Nucleus accumbens (tissue), 56 donors: ENCODE measurements at regions not wholly inside any gene's neighbourhood (a gene's known extent, or its start where the extent isn't known, plus 50 kb on each side); places are given as distances from the start of the nearest gene placed in this dataset.

ENCODE experiments used
- DNase-seq, 56 donors: peaks; one replicate each; lab custom pipeline; 2025; lab: John Stamatoyannopoulos, UW

DNA sequence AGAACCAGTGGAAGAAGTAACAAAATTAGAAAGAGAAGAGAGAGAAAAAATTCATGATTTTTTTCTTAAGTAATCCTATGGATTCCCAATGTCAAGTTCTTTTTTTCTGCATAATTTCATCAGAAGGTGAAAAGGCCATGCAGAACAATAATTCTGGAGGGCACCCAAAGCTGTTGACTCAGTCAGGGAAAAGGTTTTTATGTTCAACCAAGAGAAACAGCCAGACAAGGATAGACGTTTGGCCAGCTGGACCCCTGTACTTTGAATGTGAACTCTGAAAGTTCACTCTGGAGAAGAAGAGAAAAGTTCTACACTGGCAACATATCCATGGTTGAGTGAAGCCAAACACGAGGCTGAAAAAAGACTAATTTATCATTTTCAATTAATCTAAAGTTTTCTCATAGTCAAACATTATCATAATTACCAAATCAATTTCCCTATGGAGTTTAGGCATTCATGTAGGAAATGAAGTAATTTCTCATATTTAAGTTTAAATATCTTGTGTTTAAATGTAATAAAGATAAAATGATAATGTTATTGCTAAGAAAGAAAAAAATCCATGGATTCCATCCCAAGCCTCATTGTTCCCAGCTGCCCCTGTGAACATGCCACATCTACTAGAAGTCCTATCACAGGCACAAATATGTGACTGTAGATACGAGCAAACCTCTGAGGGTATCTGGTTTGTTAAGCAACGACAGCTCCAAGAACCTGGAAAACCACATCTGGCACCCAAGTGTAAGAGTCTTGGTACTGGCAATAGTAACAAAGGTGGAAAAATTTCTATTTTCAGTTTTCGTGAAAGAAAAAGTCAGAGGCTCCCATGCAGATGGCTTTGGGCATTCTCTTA, 742.7 kb upstream of the ACVR2A start:
- no peak for DNase-seq

DNA sequence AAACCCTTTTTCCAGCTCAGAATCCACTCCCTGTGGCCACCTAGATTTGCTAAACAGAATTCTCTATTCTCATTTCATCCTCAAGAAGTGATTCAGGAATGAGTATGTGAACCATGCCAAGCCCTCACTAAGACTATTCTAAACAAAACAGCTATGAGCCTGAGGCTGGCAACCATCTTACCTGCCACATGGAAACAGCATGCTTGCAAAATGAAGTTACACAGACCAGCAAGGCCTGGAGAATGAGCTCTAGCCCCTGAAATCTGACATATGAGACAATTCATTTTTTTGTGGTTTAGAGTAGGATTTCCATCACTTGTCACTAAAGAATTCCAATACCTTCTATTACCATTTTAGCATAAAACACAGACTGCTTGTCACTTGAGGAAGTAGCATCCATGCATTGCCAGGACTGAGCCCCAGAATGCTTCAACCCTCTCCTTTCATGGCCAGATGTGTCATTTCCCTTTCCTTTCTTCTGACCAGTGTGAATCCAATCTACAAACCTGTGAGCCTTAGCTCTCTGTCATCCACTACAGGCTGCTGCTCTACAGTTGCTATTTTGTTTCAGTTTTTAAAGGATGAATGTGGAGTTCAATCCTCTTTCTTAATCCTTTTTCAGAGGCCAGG, 744.3 kb upstream of the ACVR2A start:
- no peak for DNase-seq

- DNase-seq, result no peak
Observed at GRCh38 chr2:147099845-147100244, 745.0 kb upstream of the ACVR2A start.

DNA sequence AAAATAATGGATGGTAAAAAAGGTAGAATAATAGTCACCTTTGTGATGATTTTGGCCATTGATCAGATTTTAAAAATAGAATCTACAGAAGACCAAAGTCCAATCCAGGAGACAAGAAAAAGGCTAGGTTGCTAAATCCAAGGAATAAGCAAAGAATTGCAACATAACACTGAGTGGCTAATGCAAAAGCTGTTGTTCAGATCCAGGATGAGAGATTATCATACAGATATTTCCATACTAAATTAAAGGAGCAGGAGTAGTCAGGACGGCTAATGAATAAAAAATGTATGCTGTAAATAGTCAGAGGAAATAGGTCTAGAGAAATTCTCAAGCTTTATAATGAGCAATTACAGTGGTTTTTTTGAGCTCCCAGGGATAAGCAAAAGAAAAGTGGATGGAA, 745.9 kb upstream of the ACVR2A start:
- DNase-seq, result no peak

GRCh38 chr2:147097747-147098146, 747.1 kb upstream of the ACVR2A start:
- DNase-seq, result no peak

DNA sequence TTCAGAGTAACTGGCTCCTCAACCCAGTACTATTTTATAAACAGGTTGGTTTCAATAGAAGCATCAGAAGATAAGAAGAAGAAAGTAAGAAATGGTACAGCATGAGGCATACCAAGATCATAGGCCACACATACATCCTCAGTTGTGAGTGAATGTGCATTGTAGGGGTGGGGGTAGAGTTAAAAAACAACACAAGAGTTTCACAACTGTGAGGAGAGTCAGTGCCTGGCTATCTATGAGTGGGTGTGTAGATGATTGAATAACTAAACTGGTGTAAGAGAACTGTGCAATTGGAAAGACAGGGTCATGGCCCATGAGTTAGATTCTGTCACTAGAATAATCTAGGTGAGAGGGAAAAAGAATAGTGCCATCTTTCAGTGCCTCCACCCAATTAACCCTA, 748.2 kb upstream of the ACVR2A start:
- DNase-seq, result no peak

GRCh38 chr2:147095376-147095775, 749.5 kb upstream of the ACVR2A start:
- no peak for DNase-seq

DNA sequence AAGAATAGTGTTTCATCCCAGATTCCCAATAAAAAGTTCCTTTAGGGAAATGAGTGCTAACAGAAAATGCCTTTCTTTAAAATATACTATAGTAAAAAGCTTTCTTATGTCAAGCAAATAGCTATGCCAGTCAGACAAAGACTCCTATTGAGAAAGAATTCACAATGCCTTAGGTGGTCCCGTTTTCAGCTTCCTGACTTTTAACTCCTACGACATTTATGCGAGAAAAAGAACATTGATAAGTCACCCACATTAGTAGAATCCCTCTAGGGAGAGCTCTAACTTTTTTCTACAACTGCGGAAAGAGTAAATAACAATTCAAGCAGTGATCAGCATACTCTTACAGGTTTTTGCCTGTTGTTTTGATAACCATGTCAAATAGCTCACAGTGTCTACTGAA, 750.8 kb upstream of the ACVR2A start:
- DNase-seq, result no peak

GRCh38 chr2:147092266-147092665, 752.6 kb upstream of the ACVR2A start:
- DNase-seq, result no peak

- no peak for DNase-seq
Observed at GRCh38 chr2:147091448-147091847, 753.4 kb upstream of the ACVR2A start.

GRCh38 chr2:147088871-147089270, 756.0 kb upstream of the ACVR2A start:
- DNase-seq, result no peak

- DNase-seq, result no peak
Observed at GRCh38 chr2:147086715-147087114, 758.1 kb upstream of the ACVR2A start.

- DNase-seq, result no peak
Observed at GRCh38 chr2:147083664-147084063, 761.2 kb upstream of the ACVR2A start.

DNA sequence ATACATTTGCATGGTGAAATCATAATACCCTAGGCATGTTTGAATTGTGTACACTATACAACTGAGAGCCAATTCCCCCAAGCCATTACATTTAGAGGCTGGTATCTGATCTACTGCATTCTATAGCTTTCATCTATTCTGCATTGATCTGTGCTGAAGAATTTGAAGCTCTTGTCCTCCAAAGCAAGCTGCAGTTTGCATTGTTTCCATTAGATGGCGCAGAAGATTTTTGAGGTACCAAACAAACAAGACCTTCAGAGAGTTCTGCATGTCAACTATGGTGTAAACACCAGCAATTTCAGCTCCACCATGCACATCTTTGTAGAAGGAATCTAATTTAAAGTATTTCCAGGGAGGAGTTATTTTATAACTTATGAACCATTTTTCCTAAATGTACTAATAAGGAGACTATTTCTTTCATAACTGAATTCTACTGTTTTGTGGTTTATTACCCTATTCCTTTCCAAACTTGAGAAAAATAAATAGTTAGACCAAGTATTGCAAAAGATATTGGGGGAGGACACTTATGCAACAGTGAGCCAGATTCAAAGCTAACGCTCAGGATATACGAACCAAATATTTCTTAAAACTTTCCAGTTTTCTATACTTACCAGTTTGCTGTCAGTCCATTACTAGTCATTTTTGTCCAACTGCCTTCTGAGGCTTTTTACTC, 761.8 kb upstream of the ACVR2A start:
- peak in 42 of 56 donors; percentile 1 to 71 (median 16) for DNase-seq

DNA sequence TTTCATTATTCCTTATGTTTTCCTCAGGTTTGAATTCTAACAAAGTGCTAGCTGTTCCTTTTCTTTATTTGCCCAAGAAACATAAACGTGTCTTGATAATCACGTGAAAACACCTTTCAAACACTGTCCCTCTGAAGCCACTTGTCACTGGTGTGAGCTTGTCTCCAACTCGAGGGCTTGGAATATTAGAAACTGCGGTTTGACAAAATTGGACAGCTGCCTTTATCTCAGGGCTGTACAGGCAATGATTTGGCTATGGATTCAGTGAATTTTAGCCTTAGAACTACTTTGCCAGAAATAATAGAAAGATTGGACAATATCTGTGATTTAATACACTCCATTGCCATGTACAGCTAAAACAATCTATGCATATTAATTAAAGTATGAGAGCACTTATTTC, 763.0 kb upstream of the ACVR2A start:
- no peak for DNase-seq

- no peak for DNase-seq
Observed at GRCh38 chr2:147076634-147077033, 768.2 kb upstream of the ACVR2A start.

DNA sequence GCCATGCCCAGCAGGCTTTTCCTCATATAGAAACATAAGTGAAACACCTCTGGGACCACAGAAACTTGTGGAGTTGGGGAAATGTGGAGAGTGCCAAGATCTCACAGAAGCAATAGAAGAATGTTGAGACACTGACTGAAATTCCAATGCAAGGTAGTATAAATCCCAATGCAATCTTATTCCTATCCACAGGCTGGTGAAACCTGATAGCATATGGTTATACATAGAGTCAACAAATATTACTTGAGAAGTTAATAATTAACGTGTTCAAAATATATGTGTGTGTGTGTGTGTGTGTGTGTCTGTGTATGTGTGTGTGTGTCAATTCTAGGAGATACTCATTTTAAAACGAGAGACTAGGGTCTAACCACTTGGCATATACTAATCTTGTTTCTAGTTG, 776.8 kb upstream of the ACVR2A start:
- no peak for DNase-seq

GRCh38 chr2:147067136-147067535, 777.7 kb upstream of the ACVR2A start:
- DNase-seq, result no peak

- DNase-seq, result no peak
Observed at GRCh38 chr2:147062073-147062472, 782.8 kb upstream of the ACVR2A start.

GRCh38 chr2:147061269-147061668, 783.6 kb upstream of the ACVR2A start:
- no peak for DNase-seq

GRCh38 chr2:147057892-147058490, 786.8 kb upstream of the ACVR2A start:
- DNase-seq, result no peak
